Osteoblast (primary cell): ENCODE measurements at regions not wholly inside any gene's neighbourhood (a gene's known extent, or its start where the extent isn't known, plus 50 kb on each side); places are given as distances from the start of the nearest gene placed in this dataset.

Experiments
- DNase-seq: peaks from one replicate; pipeline ENCODE4 v3.0.0; 2011; ENCODE audit warnings: low spot score, mixed read lengths; ENCODE audit not compliant: insufficient read length; ENCODE audit errors: missing footprints
- H2AFZ ChIP-seq: 2 replicates; pipeline ENCODE4 v1.6.0; 2011; ENCODE audit warnings: mild to moderate bottlenecking, low read length
- H3K27ac ChIP-seq: 2 replicates; pipeline ENCODE4 v1.5.1; 2011; ENCODE audit warnings: mild to moderate bottlenecking, low read depth, low read length, moderate library complexity
- H3K27me3 ChIP-seq: 2 replicates; pipeline ENCODE4 v1.6.0; 2012; ENCODE audit warnings: mild to moderate bottlenecking, control low read depth, inconsistent platforms, low read length, moderate library complexity; ENCODE audit not compliant: insufficient read depth
- H3K36me3 ChIP-seq: 2 replicates; pipeline ENCODE4 v1.5.1; 2011; ENCODE audit warnings: mild to moderate bottlenecking, low read length, control low read depth, moderate library complexity; ENCODE audit not compliant: insufficient read depth
- H3K4me1 ChIP-seq: 2 replicates; pipeline ENCODE4 v1.5.1; 2011; ENCODE audit warnings: mild to moderate bottlenecking, low read length, control low read depth, moderate library complexity; ENCODE audit not compliant: insufficient read depth
- H3K4me2 ChIP-seq: 2 replicates; pipeline ENCODE4 v1.6.0; 2011; ENCODE audit warnings: mild to moderate bottlenecking, low read length; ENCODE audit not compliant: insufficient read depth
- H3K4me3 ChIP-seq: fragments of 200-600 bp; sonication (generic); 3 replicates; pipeline ENCODE4 v1.5.1; 2012; ENCODE audit warnings: mild to moderate bottlenecking, low read length, inconsistent platforms; ENCODE audit not compliant: insufficient read depth
- H3K79me2 ChIP-seq: 2 replicates; pipeline ENCODE4 v1.6.0; 2012; ENCODE audit warnings: mild to moderate bottlenecking, low read length, control low read depth, inconsistent platforms; ENCODE audit not compliant: insufficient read depth
- H3K9me3 ChIP-seq: 2 replicates; pipeline ENCODE4 v1.5.1; 2011; ENCODE audit warnings: low read depth, low read length, control low read depth
- H4K20me1 ChIP-seq: 2 replicates; pipeline ENCODE4 v1.6.0; 2012; ENCODE audit warnings: mild to moderate bottlenecking, low read length, control low read depth; ENCODE audit not compliant: insufficient read depth
- CTCF ChIP-seq: IDR thresholded peaks from 2 replicates; pipeline ENCODE4 v1.5.1; 2011; ENCODE audit warnings: mild to moderate bottlenecking, low read depth, low read length, moderate library complexity; ENCODE audit errors: extremely low read depth

GRCh38 chr3:34394978-34395748, 596.7 kb downstream of the PDCD6IP start:
- no peaks in the 10 kb centered on the region for H4K20me1 ChIP-seq
- no peak overlapping the region for H3K4me2 ChIP-seq
- DNase-seq, result peak; percentile 23
- no peak overlapping the region for H3K4me3 ChIP-seq
- TF ChIP-seq CTCF, result no peak
- no peaks in the 10 kb centered on the region for H3K36me3 ChIP-seq
- H3K9me3 ChIP-seq, result peaks cover 3% of the 10 kb centered on the region
- no peak overlapping the region for H3K27ac ChIP-seq
- H3K4me1 ChIP-seq, result no peaks in the 10 kb centered on the region
- H3K27me3 ChIP-seq, result no peaks in the 10 kb centered on the region
- no peaks in the 10 kb centered on the region for H3K79me2 ChIP-seq
- no peak overlapping the region for H2AFZ ChIP-seq

- DNase-seq, result no peak
- no peak overlapping the region for H3K27ac ChIP-seq
- H3K9me3 ChIP-seq, result peaks cover 3% of the 10 kb centered on the region
- no peaks in the 10 kb centered on the region for H3K4me1 ChIP-seq
- no peaks in the 10 kb centered on the region for H3K36me3 ChIP-seq
- H3K79me2 ChIP-seq, result no peaks in the 10 kb centered on the region
- no peak for TF ChIP-seq CTCF
- H2AFZ ChIP-seq, result no peak overlapping the region
- no peaks in the 10 kb centered on the region for H4K20me1 ChIP-seq
- no peak overlapping the region for H3K4me3 ChIP-seq
- H3K27me3 ChIP-seq, result no peaks in the 10 kb centered on the region
- H3K4me2 ChIP-seq, result no peak overlapping the region
Observed at GRCh38 chr3:34396288-34396687, 597.9 kb downstream of the PDCD6IP start.

GRCh38 chr3:34396956-34397355, 598.5 kb downstream of the PDCD6IP start:
- Histone ChIP-seq H3K9me3 (peaks cover 3% of the 10 kb centered on the region), H3K79me2 (no peaks in the 10 kb centered on the region), H2AFZ (no peak overlapping the region), H3K4me3 (no peak overlapping the region), H3K36me3 (no peaks in the 10 kb centered on the region), H3K27ac (no peak overlapping the region), H3K4me2 (no peak overlapping the region), H3K4me1 (no peaks in the 10 kb centered on the region), H4K20me1 (no peaks in the 10 kb centered on the region), H3K27me3 (no peaks in the 10 kb centered on the region)
- TF ChIP-seq CTCF, result no peak
- DNase-seq, result no peak

GRCh38 chr3:34399401-34399800, 601.0 kb downstream of the PDCD6IP start:
- H3K4me2 ChIP-seq, result no peak overlapping the region
- H3K27ac ChIP-seq, result no peak overlapping the region
- TF ChIP-seq CTCF, result no peak
- H2AFZ ChIP-seq, result no peak overlapping the region
- no peaks in the 10 kb centered on the region for H4K20me1 ChIP-seq
- H3K9me3 ChIP-seq, result peaks cover 3% of the 10 kb centered on the region
- no peaks in the 10 kb centered on the region for H3K79me2 ChIP-seq
- no peak for DNase-seq
- H3K36me3 ChIP-seq, result no peaks in the 10 kb centered on the region
- H3K4me3 ChIP-seq, result no peak overlapping the region
- H3K4me1 ChIP-seq, result no peaks in the 10 kb centered on the region
- H3K27me3 ChIP-seq, result no peaks in the 10 kb centered on the region
